ENCODE measurements at regions not wholly inside any gene's neighbourhood (a gene's known extent, or its start where the extent isn't known, plus 50 kb on each side); places are given as distances from the start of the nearest gene placed in this dataset.

DNA sequence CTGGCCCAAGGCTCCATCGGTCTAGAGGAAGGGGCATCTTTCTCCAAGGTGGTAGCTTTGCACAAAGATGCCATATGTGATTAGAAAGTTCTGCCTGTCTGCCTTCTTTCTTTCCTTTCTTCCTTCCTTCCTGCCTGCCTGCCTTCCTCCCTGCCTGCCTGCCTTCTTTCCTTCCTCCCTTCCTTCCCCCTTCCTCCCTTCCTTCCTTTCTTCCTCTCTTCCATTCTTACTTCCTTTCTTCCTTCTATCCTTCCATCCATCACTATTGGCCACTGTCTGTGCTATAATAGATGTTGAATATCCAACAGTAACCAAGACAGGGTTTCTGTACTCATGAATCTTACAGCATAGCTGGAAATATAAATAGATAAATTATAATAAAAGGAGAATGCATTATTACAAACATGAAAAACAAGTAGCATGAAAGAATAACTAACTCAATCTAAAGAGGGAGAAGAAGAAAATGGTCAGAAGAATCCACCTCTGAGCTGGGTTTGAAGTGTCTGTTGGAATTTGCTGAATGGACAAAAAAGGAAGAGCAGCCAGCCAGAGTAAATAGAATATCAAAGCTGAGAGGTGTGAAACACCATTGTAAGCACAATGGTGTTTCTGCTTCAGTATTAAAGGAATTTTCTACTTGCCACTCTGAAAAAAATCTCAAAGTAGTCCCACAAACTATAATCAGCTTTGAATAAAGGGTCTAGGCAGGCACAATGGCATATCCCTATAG is 250.6 kb upstream of the NR5A2 start:
- no peaks in the 10 kb centered on the region for H3K27me3 ChIP-seq
- no peaks in the 10 kb centered on the region for H3K9me3 ChIP-seq
- no peak overlapping the region for H3K4me3 ChIP-seq
- H3K36me3 ChIP-seq, result no peaks in the 10 kb centered on the region
- H3K27ac ChIP-seq, result no peak overlapping the region
- ATAC-seq (ENCODE audit: low FRiP score in 2 of 2), result no peak
- WGBS, 2 donors, result 95 to 100% methylated on average over 1 of the region's 1 CpG
- DNase-seq, result no peak
- no peaks in the 10 kb centered on the region for H3K4me1 ChIP-seq
- TF ChIP-seq, protein P1, sequence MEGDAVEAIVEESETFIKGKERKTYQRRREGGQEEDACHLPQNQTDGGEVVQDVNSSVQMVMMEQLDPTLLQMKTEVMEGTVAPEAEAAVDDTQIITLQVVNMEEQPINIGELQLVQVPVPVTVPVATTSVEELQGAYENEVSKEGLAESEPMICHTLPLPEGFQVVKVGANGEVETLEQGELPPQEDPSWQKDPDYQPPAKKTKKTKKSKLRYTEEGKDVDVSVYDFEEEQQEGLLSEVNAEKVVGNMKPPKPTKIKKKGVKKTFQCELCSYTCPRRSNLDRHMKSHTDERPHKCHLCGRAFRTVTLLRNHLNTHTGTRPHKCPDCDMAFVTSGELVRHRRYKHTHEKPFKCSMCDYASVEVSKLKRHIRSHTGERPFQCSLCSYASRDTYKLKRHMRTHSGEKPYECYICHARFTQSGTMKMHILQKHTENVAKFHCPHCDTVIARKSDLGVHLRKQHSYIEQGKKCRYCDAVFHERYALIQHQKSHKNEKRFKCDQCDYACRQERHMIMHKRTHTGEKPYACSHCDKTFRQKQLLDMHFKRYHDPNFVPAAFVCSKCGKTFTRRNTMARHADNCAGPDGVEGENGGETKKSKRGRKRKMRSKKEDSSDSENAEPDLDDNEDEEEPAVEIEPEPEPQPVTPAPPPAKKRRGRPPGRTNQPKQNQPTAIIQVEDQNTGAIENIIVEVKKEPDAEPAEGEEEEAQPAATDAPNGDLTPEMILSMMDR (IDR thresholded peaks at IDR 0.05), result no peak
- no peak for TF ChIP-seq EP300 (IDR thresholded peaks at IDR 0.05)
- no peak for TF ChIP-seq POLR2AphosphoS5 (IDR thresholded peaks at IDR 0.05)

DNA sequence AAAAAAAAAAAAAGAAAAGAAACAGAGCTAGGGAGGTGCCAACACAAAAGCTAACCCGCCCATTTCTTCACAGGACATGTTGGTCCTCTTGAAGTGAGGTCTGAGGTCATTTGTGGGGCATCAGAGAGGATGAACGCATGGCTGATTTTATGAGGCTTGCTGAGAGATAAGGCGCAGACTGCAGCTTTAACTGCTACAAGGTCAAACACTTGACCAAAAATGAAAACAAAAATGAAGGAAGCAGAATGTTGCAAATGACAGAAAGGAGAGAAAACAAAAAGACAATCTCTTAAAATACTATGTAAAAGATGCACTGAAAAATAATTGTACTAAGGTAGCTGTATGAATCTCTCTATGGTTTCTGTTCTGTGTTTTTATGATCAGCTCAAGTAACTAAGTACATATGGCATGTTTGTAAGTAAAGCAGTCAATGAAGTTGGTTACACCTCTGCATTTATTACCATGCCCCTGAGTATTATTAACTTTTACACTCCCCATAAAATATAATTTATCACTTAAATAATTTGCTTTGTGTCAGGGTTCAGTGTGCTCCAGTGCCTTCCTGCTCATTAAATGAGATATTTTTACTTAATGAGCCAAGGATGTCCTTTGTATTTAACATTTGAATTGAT is 249.1 kb upstream of the NR5A2 start:
- Histone ChIP-seq H3K36me3 (no peaks in the 10 kb centered on the region), H3K4me3 (no peak overlapping the region), H3K27ac (no peak overlapping the region), H3K27me3 (no peaks in the 10 kb centered on the region), H3K9me3 (no peaks in the 10 kb centered on the region), H3K4me1 (no peaks in the 10 kb centered on the region)
- TF ChIP-seq EP300 (IDR thresholded peaks at IDR 0.05) (no peak), POLR2A (IDR thresholded peaks at IDR 0.05) (no peak), POLR2AphosphoS5 (IDR thresholded peaks at IDR 0.05) (no peak)
- TF ChIP-seq, protein P1 (IDR thresholded peaks at IDR 0.05), result no peak
- no peak for DNase-seq
- 76 to 89% methylated on average over 3 of the region's 3 CpGs for WGBS, 2 donors
- no peak for ATAC-seq (ENCODE audit: low FRiP score in 2 of 2)

DNA sequence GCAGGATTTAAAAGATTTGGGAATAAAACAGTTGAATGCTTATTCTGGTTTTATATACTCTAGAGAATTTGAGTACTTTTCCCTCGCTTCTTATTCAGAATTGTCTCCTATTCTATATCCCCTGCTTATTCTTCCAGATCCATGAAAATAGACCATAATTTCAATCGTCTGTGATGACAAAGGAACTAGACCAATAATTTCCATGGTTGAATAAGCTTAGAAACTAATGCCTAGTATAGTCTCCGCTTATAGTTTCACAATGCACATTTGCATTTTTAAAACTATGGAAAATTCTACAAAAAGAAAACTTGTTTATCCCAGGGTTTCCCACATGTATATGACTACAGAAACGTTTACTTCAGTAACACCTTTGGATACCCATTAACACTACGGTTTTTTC is 247.4 kb upstream of the NR5A2 start:
- Histone ChIP-seq H3K4me3 (no peak overlapping the region), H3K4me1 (no peaks in the 10 kb centered on the region), H3K36me3 (no peaks in the 10 kb centered on the region), H3K9me3 (no peaks in the 10 kb centered on the region), H3K27ac (no peak overlapping the region), H3K27me3 (no peaks in the 10 kb centered on the region)
- DNase-seq, result no peak
- 87 to 92% methylated on average over 5 of the region's 5 CpGs for WGBS, 2 donors
- TF ChIP-seq POLR2AphosphoS5 (IDR thresholded peaks at IDR 0.05) (no peak), POLR2A (IDR thresholded peaks at IDR 0.05) (no peak), EP300 (IDR thresholded peaks at IDR 0.05) (no peak)
- TF ChIP-seq, protein P1 (IDR thresholded peaks at IDR 0.05), result no peak
- no peak for ATAC-seq (ENCODE audit: low FRiP score in 2 of 2)

DNA sequence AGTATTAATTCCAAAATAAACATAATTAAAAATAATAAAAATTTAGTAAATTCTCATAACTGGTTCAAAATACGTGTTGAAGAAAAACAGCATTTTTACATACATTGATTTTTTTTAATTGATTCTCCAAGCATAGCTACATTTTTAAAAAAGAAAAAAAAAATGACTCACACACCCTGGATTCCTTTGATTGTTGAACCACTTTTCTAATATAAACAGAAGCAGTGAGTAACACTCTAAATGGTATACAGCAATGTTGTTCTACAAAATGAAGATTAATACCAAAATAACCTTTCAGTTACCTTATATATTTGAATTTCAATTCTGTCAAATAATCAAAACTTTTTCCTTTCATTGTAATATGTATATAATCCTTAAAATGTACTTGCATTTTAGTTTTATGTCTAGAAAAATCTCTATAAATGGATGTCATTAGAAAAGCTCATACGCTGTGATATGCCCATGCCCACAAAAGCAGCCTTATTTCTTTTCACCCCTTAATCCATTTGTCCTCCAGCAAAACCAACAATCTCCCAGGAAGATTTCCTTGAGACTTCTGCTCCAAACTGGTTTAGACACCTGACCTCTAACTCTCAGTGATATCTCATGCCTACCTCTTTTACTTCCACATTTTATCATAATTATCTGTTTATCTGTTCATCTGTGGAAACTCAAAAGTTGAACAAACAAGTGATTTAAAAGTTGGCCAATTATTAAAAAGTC is 246.4 kb upstream of the NR5A2 start:
- 93 to 94% methylated on average over 2 of the region's 2 CpGs for WGBS, 2 donors
- H3K36me3 ChIP-seq, result no peaks in the 10 kb centered on the region
- no peak for DNase-seq
- no peaks in the 10 kb centered on the region for H3K9me3 ChIP-seq
- H3K4me1 ChIP-seq, result no peaks in the 10 kb centered on the region
- H3K27me3 ChIP-seq, result no peaks in the 10 kb centered on the region
- no peak overlapping the region for H3K4me3 ChIP-seq
- TF ChIP-seq, protein P1 (IDR thresholded peaks at IDR 0.05), result no peak
- no peak for TF ChIP-seq POLR2AphosphoS5 (IDR thresholded peaks at IDR 0.05)
- TF ChIP-seq POLR2A (IDR thresholded peaks at IDR 0.05), result no peak
- TF ChIP-seq EP300 (IDR thresholded peaks at IDR 0.05), result no peak
- no peak overlapping the region for H3K27ac ChIP-seq
- no peak for ATAC-seq (ENCODE audit: low FRiP score in 2 of 2)

Measured in upper lobe of left lung (tissue), 6 donors.